Calu3 (cell line): ENCODE measurements at regions not wholly inside any gene's neighbourhood (a gene's known extent, or its start where the extent isn't known, plus 50 kb on each side); places are given as distances from the start of the nearest gene placed in this dataset.

Experiments used
- BruUV-seq: library from RNA; stranded (reverse); fragments of 400-500 nt; replicated peaks from 2 replicates; lab custom pipeline; 2021; lab: Mats Ljungman, UMichigan
- CTCF ChIA-PET: fragments of 300-600 bp; sonication (Branson Sonifier 250); formaldehyde crosslinking; loops from one replicate; lab custom pipeline; 2022; ENCODE audit warnings: antibody characterized with exemption; lab: Charles Lee
- DNase-seq: peaks from one replicate; pipeline ENCODE4 v3.0.0; 2022
- H3K27ac Mint-ChIP-seq: one replicate; pipeline ENCODE4 v1.8.0; 2022; ENCODE audit warnings: mixed read lengths; ENCODE audit not compliant: unreplicated experiment
- H3K27me3 Mint-ChIP-seq: one replicate; pipeline ENCODE4 v1.8.0; 2022; ENCODE audit warnings: mixed read lengths; ENCODE audit not compliant: unreplicated experiment
- H3K36me3 Mint-ChIP-seq: one replicate; pipeline ENCODE4 v1.8.0; 2022; ENCODE audit warnings: mild to moderate bottlenecking, moderate library complexity, mixed read lengths; ENCODE audit not compliant: insufficient read depth, unreplicated experiment
- H3K4me1 Mint-ChIP-seq: one replicate; pipeline ENCODE4 v1.8.0; 2022; ENCODE audit warnings: mild to moderate bottlenecking, low read depth, mixed read lengths; ENCODE audit not compliant: unreplicated experiment
- H3K4me3 Mint-ChIP-seq: one replicate; pipeline ENCODE4 v1.8.0; 2022; ENCODE audit warnings: mild to moderate bottlenecking, low read depth, moderate library complexity, mixed read lengths; ENCODE audit not compliant: unreplicated experiment
- H3K9me3 Mint-ChIP-seq: one replicate; pipeline ENCODE4 v1.8.0; 2022; ENCODE audit warnings: low read depth, mixed read lengths; ENCODE audit not compliant: unreplicated experiment
- intact Hi-C: fragments of 100-400 bp; cut with micrococcal nuclease; formaldehyde crosslinking; loops from one replicate; pipeline ENCODE4 v1.10.0; 2022; ENCODE audit not compliant: unreplicated experiment
- TF ChIP-seq, protein P1 (sequence below): fragments of 200-600 bp; IDR thresholded peaks from one replicate; pipeline ENCODE4 v1.8.0; 2022; ENCODE audit warnings: antibody characterized with exemption; ENCODE audit not compliant: unreplicated experiment

DNA sequence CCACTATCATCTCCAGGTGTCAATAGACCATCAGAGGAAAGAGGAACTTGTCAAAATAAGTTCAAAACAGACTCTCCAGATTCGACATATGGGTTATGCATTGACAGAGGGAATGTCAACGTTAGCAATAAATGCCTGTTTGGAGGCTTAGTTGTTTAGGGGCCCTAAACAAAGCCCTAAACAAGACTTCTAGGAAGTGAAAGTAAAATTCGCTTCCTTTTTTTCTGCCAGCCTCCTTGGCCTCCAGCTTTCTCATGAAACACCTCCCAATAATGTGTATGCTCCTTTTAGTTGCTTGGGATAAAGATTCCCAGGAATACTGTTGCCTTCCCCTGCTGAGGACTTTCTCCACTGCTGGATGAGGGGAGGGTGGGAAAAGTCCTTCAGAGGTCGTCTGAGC lies 70.9 kb upstream of the ARNT2 start:
- H3K9me3 Mint-ChIP-seq: peaks cover 2% of the 10 kb centered on the region
- no peaks in the 10 kb centered on the region for H3K36me3 Mint-ChIP-seq
- H3K27ac Mint-ChIP-seq: no peak overlapping the region
- CTCF ChIA-PET: no interaction called here
- no peak for DNase-seq
- TF ChIP-seq, protein P1, sequence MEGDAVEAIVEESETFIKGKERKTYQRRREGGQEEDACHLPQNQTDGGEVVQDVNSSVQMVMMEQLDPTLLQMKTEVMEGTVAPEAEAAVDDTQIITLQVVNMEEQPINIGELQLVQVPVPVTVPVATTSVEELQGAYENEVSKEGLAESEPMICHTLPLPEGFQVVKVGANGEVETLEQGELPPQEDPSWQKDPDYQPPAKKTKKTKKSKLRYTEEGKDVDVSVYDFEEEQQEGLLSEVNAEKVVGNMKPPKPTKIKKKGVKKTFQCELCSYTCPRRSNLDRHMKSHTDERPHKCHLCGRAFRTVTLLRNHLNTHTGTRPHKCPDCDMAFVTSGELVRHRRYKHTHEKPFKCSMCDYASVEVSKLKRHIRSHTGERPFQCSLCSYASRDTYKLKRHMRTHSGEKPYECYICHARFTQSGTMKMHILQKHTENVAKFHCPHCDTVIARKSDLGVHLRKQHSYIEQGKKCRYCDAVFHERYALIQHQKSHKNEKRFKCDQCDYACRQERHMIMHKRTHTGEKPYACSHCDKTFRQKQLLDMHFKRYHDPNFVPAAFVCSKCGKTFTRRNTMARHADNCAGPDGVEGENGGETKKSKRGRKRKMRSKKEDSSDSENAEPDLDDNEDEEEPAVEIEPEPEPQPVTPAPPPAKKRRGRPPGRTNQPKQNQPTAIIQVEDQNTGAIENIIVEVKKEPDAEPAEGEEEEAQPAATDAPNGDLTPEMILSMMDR: no peak
- no peak overlapping the region for H3K4me3 Mint-ChIP-seq
- H3K4me1 Mint-ChIP-seq: no peaks in the 10 kb centered on the region
- H3K27me3 Mint-ChIP-seq: peaks cover 48% of the 10 kb centered on the region
- intact Hi-C loops: no loop called here
- no TSS peak for BruUV-seq

DNA sequence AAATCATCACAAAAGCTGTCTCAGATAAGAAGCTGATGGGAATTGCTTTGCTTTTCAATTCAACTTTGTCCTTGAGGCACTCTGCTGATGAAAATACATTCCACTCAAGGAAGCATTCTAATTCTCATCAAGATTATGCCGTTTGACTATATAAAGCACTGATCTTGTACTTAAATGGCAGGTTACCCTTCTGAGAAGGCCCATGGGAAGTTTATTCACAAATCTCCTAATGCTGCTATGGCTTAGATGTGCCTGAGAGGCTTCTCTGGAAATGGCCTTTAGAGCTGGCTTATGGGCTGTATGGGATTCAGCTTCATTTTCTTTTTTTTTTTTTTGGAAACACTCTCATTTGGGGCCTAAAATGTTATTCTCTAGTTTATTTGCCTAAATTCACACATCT lies 69.7 kb upstream of the ARNT2 start:
- Mint-ChIP-seq H3K9me3 (peaks cover 2% of the 10 kb centered on the region), H3K27ac (no peak overlapping the region), H3K27me3 (peaks cover 49% of the 10 kb centered on the region), H3K36me3 (no peaks in the 10 kb centered on the region), H3K4me1 (no peaks in the 10 kb centered on the region), H3K4me3 (no peak overlapping the region)
- CTCF ChIA-PET: interaction anchor here (0.7 kb wide), 1 partner anchor 813 kb away, joined by 3 read pairs; no protein-coding TSS in a partner anchor
- TF ChIP-seq, protein P1: no peak
- DNase-seq: no peak
- no TSS peak for BruUV-seq
- intact Hi-C loops: no loop called here

DNA sequence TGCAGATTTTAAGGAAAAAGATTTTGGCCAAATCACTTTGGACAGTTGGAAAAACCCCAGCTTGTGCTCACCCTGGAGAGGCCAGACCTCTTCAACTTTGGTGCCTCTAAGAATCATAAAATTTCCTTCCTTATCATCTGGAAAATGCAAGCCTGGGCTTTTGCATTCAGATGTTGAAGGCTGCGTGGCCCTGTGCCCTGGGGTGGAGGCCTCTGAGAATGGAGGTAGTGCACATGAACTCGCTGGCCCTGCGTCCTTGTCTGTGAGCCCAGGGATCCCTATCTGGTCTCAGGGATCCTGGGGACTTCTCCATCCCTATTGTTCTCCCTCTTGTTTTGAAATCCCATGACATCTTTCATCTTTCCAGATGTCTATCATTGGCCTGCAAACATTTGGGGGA lies 64.6 kb upstream of the ARNT2 start:
- no peak for DNase-seq
- intact Hi-C loops: no loop called here
- no peaks in the 10 kb centered on the region for H3K36me3 Mint-ChIP-seq
- CTCF ChIA-PET: no interaction called here
- H3K9me3 Mint-ChIP-seq: peaks cover 2% of the 10 kb centered on the region
- H3K4me1 Mint-ChIP-seq: no peaks in the 10 kb centered on the region
- BruUV-seq: no TSS peak
- TF ChIP-seq, protein P1: no peak
- H3K27ac Mint-ChIP-seq: no peak overlapping the region
- peaks cover 88% of the 10 kb centered on the region for H3K27me3 Mint-ChIP-seq
- H3K4me3 Mint-ChIP-seq: no peak overlapping the region

DNA sequence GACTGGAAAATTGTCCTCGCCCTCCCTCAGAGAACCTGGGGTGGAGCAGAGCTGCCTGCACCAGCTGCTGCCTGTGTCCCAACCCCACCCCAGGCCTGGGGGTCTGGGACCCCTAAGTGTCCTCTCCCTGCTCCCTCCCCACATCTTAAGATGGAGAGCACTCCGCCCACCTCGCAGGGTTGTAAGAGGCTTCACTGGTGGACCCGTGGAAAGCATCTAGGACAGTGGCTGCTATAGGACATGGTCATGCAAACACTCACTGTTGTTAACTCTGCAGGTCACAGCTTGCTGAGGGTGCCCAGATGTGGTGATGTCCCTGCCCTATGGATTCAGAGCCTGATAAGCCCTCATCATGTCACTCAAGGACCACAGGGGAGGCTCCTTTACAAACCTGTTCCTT lies 62.0 kb upstream of the ARNT2 start:
- TF ChIP-seq, protein P1: no peak
- peaks cover 88% of the 10 kb centered on the region for H3K27me3 Mint-ChIP-seq
- BruUV-seq: no TSS peak
- no peak for DNase-seq
- H3K4me1 Mint-ChIP-seq: no peaks in the 10 kb centered on the region
- no peaks in the 10 kb centered on the region for H3K9me3 Mint-ChIP-seq
- CTCF ChIA-PET: no interaction called here
- no peak overlapping the region for H3K27ac Mint-ChIP-seq
- intact Hi-C loops: no loop called here
- no peak overlapping the region for H3K4me3 Mint-ChIP-seq
- H3K36me3 Mint-ChIP-seq: no peaks in the 10 kb centered on the region
